ENCODE measurements at regions not wholly inside any gene's neighbourhood (a gene's known extent, or its start where the extent isn't known, plus 50 kb on each side); places are given as distances from the start of the nearest gene placed in this dataset.

GRCh38 chrX:83588409-83588808 lies 80.3 kb downstream of the POU3F4 start:
- TF ChIP-seq EP300 (IDR thresholded peaks at IDR 0.05; ENCODE audit: borderline replicate concordance) (no peak), TEAD4 (IDR thresholded peaks at IDR 0.05) (no peak), TCF12 (IDR thresholded peaks at IDR 0.05; ENCODE audit: low read depth) (no peak), EGR1 (IDR thresholded peaks at IDR 0.05) (no peak)

- TF ChIP-seq ZBTB7A (IDR thresholded peaks at IDR 0.05; ENCODE audit: low read depth) (no peak), RAD21 (IDR thresholded peaks at IDR 0.05; ENCODE audit: low read depth) (no peak), TAF1 (IDR thresholded peaks at IDR 0.05; ENCODE audit: low read depth) (no peak)
Observed at GRCh38 chrX:83593634-83594294, 85.7 kb downstream of the POU3F4 start.

DNA sequence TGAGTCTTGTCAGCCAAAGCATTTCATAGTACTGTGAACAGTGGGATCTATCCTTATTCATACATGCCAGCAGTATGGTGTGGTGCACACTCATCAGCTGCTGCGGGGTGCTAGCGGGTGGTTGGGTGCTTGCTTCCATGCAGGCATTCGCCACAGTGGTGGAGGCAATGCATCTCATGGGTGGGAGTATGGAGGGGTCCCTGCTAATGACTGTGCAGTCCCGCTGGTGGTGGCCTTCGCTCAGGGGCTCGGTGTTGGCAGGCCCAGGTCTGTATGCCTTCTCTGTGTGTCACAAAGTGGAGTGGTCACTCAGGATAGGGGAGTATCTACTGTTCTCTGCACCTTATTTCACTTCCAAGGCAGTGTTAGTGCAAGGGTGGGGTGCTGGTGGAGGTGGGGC lies 122.6 kb downstream of the POU3F4 start:
- TF ChIP-seq ZBTB7A (IDR thresholded peaks at IDR 0.05; ENCODE audit: low read depth) (no peak), REST (IDR thresholded peaks at IDR 0.05; ENCODE audit: low read depth) (no peak), TEAD4 (IDR thresholded peaks at IDR 0.05) (no peak), CREB1 (IDR thresholded peaks at IDR 0.05; ENCODE audit: low read depth) (no peak), USF1 (IDR thresholded peaks at IDR 0.05) (no peak), CEBPB (IDR thresholded peaks at IDR 0.05) (no peak), TAF1 (IDR thresholded peaks at IDR 0.05; ENCODE audit: low read depth) (no peak), EP300 (IDR thresholded peaks at IDR 0.05; ENCODE audit: borderline replicate concordance) (no peak), NFIC (IDR thresholded peaks at IDR 0.05) (no peak)

DNA sequence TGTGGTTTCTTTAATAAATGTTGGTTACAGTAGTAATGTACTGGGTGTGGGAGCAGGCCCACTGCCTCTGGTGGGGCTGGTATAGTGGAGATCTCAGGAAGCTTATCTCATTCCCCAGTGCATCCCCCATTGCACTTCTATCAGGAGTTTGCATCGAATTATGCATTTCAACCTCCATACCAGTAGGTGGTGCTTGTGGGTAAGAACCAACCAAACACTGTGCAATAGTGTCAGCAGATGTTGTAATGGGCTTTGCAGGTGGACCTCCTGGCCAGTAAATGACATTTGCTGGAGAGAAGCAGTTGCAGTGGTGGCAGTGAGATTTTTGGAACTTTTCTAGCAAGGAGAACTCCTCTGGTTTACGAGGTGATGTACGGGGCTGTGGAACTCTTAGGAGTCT lies 150.6 kb downstream of the POU3F4 start:
- peak; percentile 18; the same call in 1 of the 2 replicates for TF ChIP-seq RAD21 (IDR thresholded peaks at IDR 0.05; ENCODE audit: low read depth)
- TF ChIP-seq YY1 (IDR thresholded peaks at IDR 0.05; ENCODE audit: low read depth): no peak
- no peak for TF ChIP-seq CEBPB (IDR thresholded peaks at IDR 0.05)
